IMR-90 (cell line): ENCODE measurements at regions not wholly inside any gene's neighbourhood (a gene's known extent, or its start where the extent isn't known, plus 50 kb on each side); places are given as distances from the start of the nearest gene placed in this dataset.

ENCODE experiments used
- ATAC-seq: fragments of 200-7000 bp; cut with Tn5 transposase; 2 replicates; pipeline ENCODE4 v1.9.1; 2020; ENCODE audit warnings: low read depth, mild to moderate bottlenecking, moderate library complexity
- BruUV-seq: library from RNA; stranded (reverse); fragments of 400-500 nt; replicated peaks from 2 replicates; lab custom pipeline; 2021; lab: Mats Ljungman, UMichigan
- CTCF ChIA-PET: fragments of 300-600 bp; formaldehyde crosslinking; extraction: SDS; loops from one replicate; lab custom pipeline; 2021; ENCODE audit warnings: antibody characterized with exemption; lab: Yijun Ruan, JAX
- POLR2A ChIA-PET: fragments of 300-600 bp; sonication (Branson Sonifier 250); formaldehyde crosslinking; loops from one replicate; lab custom pipeline; 2022; ENCODE audit warnings: antibody characterized with exemption; ENCODE audit not compliant: unreplicated experiment; lab: Charles Lee
- DNase-seq: peaks from one replicate; pipeline ENCODE4 v3.0.0; 2013
- H2AFZ ChIP-seq: replicated peaks from 2 replicates; pipeline ENCODE3; 2013; ENCODE audit warnings: low read length, mild to moderate bottlenecking; ENCODE audit not compliant: poor library complexity
- H2AK5ac ChIP-seq: 2 replicates; pipeline ENCODE4 v1.6.1; 2013; ENCODE audit warnings: low read depth, low read length, inconsistent platforms
- H2AK9ac ChIP-seq: replicated peaks from 2 replicates; pipeline ENCODE3; 2013; ENCODE audit warnings: mild to moderate bottlenecking, low read depth, low read length, moderate library complexity; ENCODE audit not compliant: poor library complexity
- H2BK120ac ChIP-seq: 2 replicates; pipeline ENCODE4 v1.6.1; 2013; ENCODE audit warnings: low read depth, low read length, inconsistent platforms
- H2BK15ac ChIP-seq: 3 replicates; pipeline ENCODE4 v1.6.1; 2013; ENCODE audit warnings: low read depth, low read length, inconsistent platforms
- H2BK20ac ChIP-seq: 2 replicates; pipeline ENCODE4 v1.6.1; 2013; ENCODE audit warnings: low read depth, mild to moderate bottlenecking, inconsistent platforms, low read length, moderate library complexity
- H2BK5ac ChIP-seq: 2 replicates; pipeline ENCODE4 v1.6.1; 2013; ENCODE audit warnings: mild to moderate bottlenecking, low read depth, low read length, inconsistent platforms; ENCODE audit not compliant: poor library complexity, severe bottlenecking
- H3K14ac ChIP-seq: replicated peaks from 2 replicates; pipeline ENCODE4 v1.6.1; 2013; ENCODE audit warnings: low read depth, low read length, inconsistent platforms
- H3K18ac ChIP-seq: 2 replicates; pipeline ENCODE4 v1.6.1; 2013; ENCODE audit warnings: low read depth, low read length, control low read depth
- H3K23ac ChIP-seq: 2 replicates; pipeline ENCODE4 v1.6.1; 2013; ENCODE audit warnings: low read depth, low read length, inconsistent platforms
- H3K27ac ChIP-seq: 2 replicates; pipeline ENCODE4 v1.5.1; 2013; ENCODE audit warnings: mild to moderate bottlenecking, control low read depth, low read length; ENCODE audit not compliant: insufficient read depth
- H3K27me3 ChIP-seq: 2 replicates; pipeline ENCODE4 v1.6.1; 2013; ENCODE audit warnings: low read length; ENCODE audit not compliant: control insufficient read depth, insufficient read depth
- H3K36me3 ChIP-seq: 2 replicates; pipeline ENCODE4 v1.6.1; 2013; ENCODE audit warnings: low read length, mixed read lengths; ENCODE audit not compliant: control insufficient read depth, insufficient read depth
- H3K4ac ChIP-seq: 2 replicates; pipeline ENCODE4 v1.6.1; 2013; ENCODE audit warnings: low read depth, low read length, inconsistent platforms
- H3K4me1 ChIP-seq: 2 replicates; pipeline ENCODE4 v1.6.1; 2013; ENCODE audit warnings: low read length, mixed read lengths; ENCODE audit not compliant: control insufficient read depth, insufficient read depth
- H3K4me2 ChIP-seq: 2 replicates; pipeline ENCODE4 v1.6.1; 2013; ENCODE audit warnings: low read depth, mild to moderate bottlenecking, control low read depth, low read length, moderate library complexity
- H3K4me3 ChIP-seq: 2 replicates; pipeline ENCODE4 v1.5.1; 2013; ENCODE audit warnings: low read depth, mild to moderate bottlenecking, control low read depth, low read length, moderate library complexity; ENCODE audit not compliant: insufficient read depth
- H3K56ac ChIP-seq: 2 replicates; pipeline ENCODE4 v1.6.1; 2013; ENCODE audit warnings: low read length, inconsistent platforms; ENCODE audit not compliant: insufficient read depth; ENCODE audit errors: extremely low read depth
- H3K79me1 ChIP-seq, 2 experiments: 2 replicates each; pipeline ENCODE4 v1.6.1; 2013; ENCODE audit warnings: low read length in 2 of 2, inconsistent platforms in 1 of 2, low read depth in 1 of 2
- H3K9ac ChIP-seq: 2 replicates; pipeline ENCODE4 v1.6.1; 2013; ENCODE audit warnings: low read depth, low read length, control low read depth
- H3K9me1 ChIP-seq: 2 replicates; pipeline ENCODE4 v1.6.1; 2013; ENCODE audit warnings: low read length, inconsistent platforms; ENCODE audit not compliant: insufficient read depth
- H3K9me3 ChIP-seq: 2 replicates; pipeline ENCODE4 v1.6.1; 2013; ENCODE audit warnings: low read length; ENCODE audit not compliant: control insufficient read depth, insufficient read depth
- H4K20me1 ChIP-seq: 2 replicates; pipeline ENCODE4 v1.6.1; 2013; ENCODE audit warnings: low read length, inconsistent platforms; ENCODE audit not compliant: insufficient read depth
- H4K5ac ChIP-seq: 2 replicates; pipeline ENCODE4 v1.6.1; 2013; ENCODE audit warnings: mild to moderate bottlenecking, low read depth, low read length, control low read depth
- H4K8ac ChIP-seq, 2 experiments: 2 replicates each; pipeline ENCODE4 v1.6.1; 2013; ENCODE audit warnings: low read depth in 2 of 2, low read length in 2 of 2, control low read depth in 1 of 2, inconsistent platforms in 1 of 2
- H4K91ac ChIP-seq: 2 replicates; pipeline ENCODE4 v1.6.1; 2013; ENCODE audit warnings: low read depth, low read length, inconsistent platforms; ENCODE audit not compliant: insufficient read depth
- POLR2A ChIP-seq: IDR thresholded peaks from 2 replicates; pipeline ENCODE4 v1.6.1; 2012; ENCODE audit warnings: mild to moderate bottlenecking, low read depth, low read length
- WGBS, 2 experiments: methylation state at CpG; one replicate each; pipeline versions ENCODE4 v1.1.5 to v1.1.7; 2013; ENCODE audit warnings: missing lambda C conversion rate in 2 of 2; ENCODE audit not compliant: insufficient read length in 1 of 2; ENCODE audit errors: extremely low coverage in 2 of 2; 5-methylcytosine and 5-hydroxymethylcytosine counted together
- dilution Hi-C: fragments of 300-500 bp; cut with HindIII; formaldehyde crosslinking; loops from one replicate; pipeline ENCODE4 v1.14.3; 2018; ENCODE audit warnings: low sequenced_read_pairs; ENCODE audit not compliant: unreplicated experiment
- in situ Hi-C: fragments of 300-500 bp; cut with MboI; formaldehyde crosslinking; loops from 3 replicates; pipeline ENCODE4 v1.14.3; 2019; ENCODE audit warnings: low sequenced_read_pairs, inconsistent platforms, mixed read lengths
- intact Hi-C: fragments of 100-400 bp; cut with micrococcal nuclease; formaldehyde crosslinking; loops from 2 replicates; pipeline ENCODE4 v1.10.0; 2022
- TF ChIP-seq, protein P1 (sequence below): fragments of 150-350 bp; IDR thresholded peaks from 2 replicates; pipeline ENCODE4 v1.6.1; 2016; ENCODE audit warnings: low read depth, mild to moderate bottlenecking, low read length, moderate library complexity, borderline replicate concordance

DNA sequence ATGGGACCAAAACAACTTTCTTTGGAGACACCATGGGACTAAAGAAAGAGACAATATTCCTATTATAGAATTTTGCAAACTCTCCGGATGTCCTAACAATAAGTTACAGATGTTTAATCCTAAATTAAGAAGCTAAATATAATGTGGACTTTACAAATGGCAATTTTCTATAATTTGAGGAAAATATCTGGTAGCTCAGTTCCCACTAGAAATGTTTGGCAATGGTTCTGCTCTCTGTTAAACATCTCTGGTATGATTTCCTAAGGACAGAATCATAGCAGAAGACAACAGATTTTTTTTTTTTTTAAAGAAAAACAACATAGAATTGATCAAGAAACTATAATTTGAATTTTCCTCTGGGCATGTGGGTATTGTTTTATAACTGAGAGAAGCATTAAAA, 232.8 kb downstream of the ENC1 start:
- BruUV-seq = no TSS peak
- in situ Hi-C loops (no loop called here), intact Hi-C loops (no loop called here)

More for the DNA sequence above, 232.8 kb downstream of the ENC1 start:
- no peaks in the 10 kb centered on the region for H3K36me3 ChIP-seq
- ChIA-PET POLR2A (no interaction called here), CTCF (no interaction called here)
- H2AK9ac ChIP-seq = no peak overlapping the region
- H2BK5ac ChIP-seq = no peak overlapping the region
- TF ChIP-seq, protein P1, sequence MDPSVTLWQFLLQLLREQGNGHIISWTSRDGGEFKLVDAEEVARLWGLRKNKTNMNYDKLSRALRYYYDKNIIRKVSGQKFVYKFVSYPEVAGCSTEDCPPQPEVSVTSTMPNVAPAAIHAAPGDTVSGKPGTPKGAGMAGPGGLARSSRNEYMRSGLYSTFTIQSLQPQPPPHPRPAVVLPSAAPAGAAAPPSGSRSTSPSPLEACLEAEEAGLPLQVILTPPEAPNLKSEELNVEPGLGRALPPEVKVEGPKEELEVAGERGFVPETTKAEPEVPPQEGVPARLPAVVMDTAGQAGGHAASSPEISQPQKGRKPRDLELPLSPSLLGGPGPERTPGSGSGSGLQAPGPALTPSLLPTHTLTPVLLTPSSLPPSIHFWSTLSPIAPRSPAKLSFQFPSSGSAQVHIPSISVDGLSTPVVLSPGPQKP = no peak
- no peak for TF ChIP-seq POLR2A
- H3K4me1 ChIP-seq = no peaks in the 10 kb centered on the region
- H3K9ac ChIP-seq = no peak overlapping the region
- H2BK20ac ChIP-seq = no peak overlapping the region
- no peak overlapping the region for H3K27ac ChIP-seq
- no peak overlapping the region for H3K23ac ChIP-seq
- no peak overlapping the region for H3K56ac ChIP-seq
- H4K5ac ChIP-seq = no peak overlapping the region
- H3K9me3 ChIP-seq = no peaks in the 10 kb centered on the region
- H4K91ac ChIP-seq = no peak overlapping the region
- no peak overlapping the region for H3K4me2 ChIP-seq
- H2AK5ac ChIP-seq = no peak overlapping the region
- ATAC-seq = no peak
- H2BK15ac ChIP-seq = no peak overlapping the region
- H3K4ac ChIP-seq = no peak overlapping the region
- no peak overlapping the region for H3K18ac ChIP-seq
- no peak overlapping the region for H4K8ac ChIP-seq
- H2AFZ ChIP-seq = no peak overlapping the region
- H3K14ac ChIP-seq = no peak overlapping the region
- H2BK120ac ChIP-seq = no peak overlapping the region
- DNase-seq = no peak
- WGBS, 2 experiments = no CpG with 5 or more reads among the region's 1 CpG
- H3K79me1 ChIP-seq = no peaks in the 10 kb centered on the region
- dilution Hi-C loops = no loop called here
- H3K4me3 ChIP-seq = no peak overlapping the region
- no peaks in the 10 kb centered on the region for H4K20me1 ChIP-seq
- no peaks in the 10 kb centered on the region for H3K9me1 ChIP-seq
- peaks cover 30% of the 10 kb centered on the region for H3K27me3 ChIP-seq
